Pancreas (tissue), 10 donors: ENCODE measurements at regions not wholly inside any gene's neighbourhood (a gene's known extent, or its start where the extent isn't known, plus 50 kb on each side); places are given as distances from the start of the nearest gene placed in this dataset.

ENCODE experiments used
- ATAC-seq, 4 donors: fragments of 200-7000 bp; cut with Tn5 transposase; one replicate each; pipeline versions ENCODE4 v1.8.0 to v1.9.1; 2020; ENCODE audit warnings: mild to moderate bottlenecking in 4 of 4, moderate library complexity in 4 of 4
- DNase-seq, 6 donors: peaks; one replicate each; pipeline ENCODE4 v3.0.0-alpha.2; 2020
- FAIRE-seq: peaks from 2 replicates; lab custom pipeline; 2012; peaks lifted over from hg19 to GRCh38; lab: Jason Lieb, UNC
- H3K27ac ChIP-seq, 4 donors: fragments of 200-600 bp; sonication (generic); 1 replicate in 3 of 4; 2 replicates in 1 of 4; pipeline versions ENCODE4 v1.5.0 to v1.8.0; 2020
- H3K27me3 ChIP-seq, 4 donors: fragments of 200-600 bp; one replicate each; pipeline ENCODE4 v1.8.0; 2021
- H3K36me3 ChIP-seq, 3 donors: fragments of 200-600 bp; sonication (generic) in 1 of 3; one replicate each; pipeline versions ENCODE4 v1.5.0 to v1.8.0; 2020 to 2021
- H3K4me1 ChIP-seq, 3 donors: fragments of 200-600 bp; one replicate each; pipeline ENCODE4 v1.8.0; 2021
- H3K4me3 ChIP-seq, 4 donors: fragments of 200-600 bp; sonication (generic) in 2 of 4; one replicate each; pipeline versions ENCODE4 v1.5.0 to v1.8.0; 2020 to 2021
- H3K9me3 ChIP-seq, 4 donors: fragments of 200-600 bp; one replicate each; pipeline ENCODE4 v1.8.0; 2021
- CTCF ChIP-seq, 4 donors: fragments of 200-600 bp; sonication (generic) in 3 of 4; IDR thresholded peaks; one replicate each; pipeline versions ENCODE4 v1.5.0 to v1.8.0; 2021; ENCODE audit warnings: antibody characterized with exemption in 4 of 4
- WGBS, 2 donors: extraction: QIAGEN DNeasy Blood & Tissue Kit; methylation state at CpG; one replicate each; pipeline ENCODE4 v1.1.7; 2013; 5-methylcytosine and 5-hydroxymethylcytosine counted together
- intact Hi-C, 3 donors: fragments of 100-400 bp; cut with DNase I; formaldehyde crosslinking; loops; one replicate each; pipeline versions ENCODE4 v1.11.1 to v1.14.2; 2022
- donor health status: healthy with polysubstance abuse.
- donor health status: DM: no; HTN: no; CAD: no; lungs with moderate emphysema.
- donor health status: DM: no; HTN: no; CAD: no.
- donor health status: control.
- donor health status: control.
- donor health status: Bipolar disorder and iron deficiency.
- donor health status: DM: yes; HTN: yes; CAD: no.
- donor health status: DM: no; HTN: no; CAD: no.
- donor health status: DM: no; HTN: no; CAD: no.
- donor health status: DM: yes; HTN: yes; CAD: no.

GRCh38 chr2:217527590-217528202, 475.1 kb downstream of the TNS1 start:
- Histone ChIP-seq H3K4me1 (no peaks in the 10 kb centered on the region), H3K9me3 (no peaks in the 10 kb centered on the region), H3K36me3 (no peaks in the 10 kb centered on the region), H3K27ac (no peak overlapping the region), H3K4me3 (no peak overlapping the region), H3K27me3 (no peaks in the 10 kb centered on the region)
- FAIRE-seq: no peak
- no peak for DNase-seq
- intact Hi-C loops: no loop called here
- no peak for TF ChIP-seq CTCF (IDR thresholded peaks at IDR 0.05)
- 79 to 87% methylated on average over 4 of the region's 4 CpGs for WGBS, 2 donors
- no peak for ATAC-seq

GRCh38 chr2:217525076-217525475, 477.7 kb downstream of the TNS1 start:
- H3K36me3 ChIP-seq: no peaks in the 10 kb centered on the region
- FAIRE-seq (no peak), ATAC-seq (no peak), DNase-seq (no peak)
- H3K4me1 ChIP-seq: no peaks in the 10 kb centered on the region
- TF ChIP-seq CTCF (IDR thresholded peaks at IDR 0.05): no peak
- WGBS, 2 donors: 77 to 84% methylated on average over 5 of the region's 5 CpGs
- H3K27ac ChIP-seq: no peak overlapping the region
- H3K27me3 ChIP-seq: no peaks in the 10 kb centered on the region
- no peak overlapping the region for H3K4me3 ChIP-seq
- intact Hi-C loops: no loop called here
- no peaks in the 10 kb centered on the region for H3K9me3 ChIP-seq

GRCh38 chr2:217523286-217523685, 479.5 kb downstream of the TNS1 start:
- FAIRE-seq: no peak
- H3K36me3 ChIP-seq: no peaks in the 10 kb centered on the region
- H3K27me3 ChIP-seq: no peaks in the 10 kb centered on the region
- no peak overlapping the region for H3K4me3 ChIP-seq
- intact Hi-C loops: no loop called here
- no peaks in the 10 kb centered on the region for H3K4me1 ChIP-seq
- ATAC-seq: no peak
- 78 to 89% methylated on average over 7 of the region's 7 CpGs for WGBS, 2 donors
- no peak for TF ChIP-seq CTCF (IDR thresholded peaks at IDR 0.05)
- H3K9me3 ChIP-seq: no peaks in the 10 kb centered on the region
- DNase-seq: no peak
- no peak overlapping the region for H3K27ac ChIP-seq

DNA sequence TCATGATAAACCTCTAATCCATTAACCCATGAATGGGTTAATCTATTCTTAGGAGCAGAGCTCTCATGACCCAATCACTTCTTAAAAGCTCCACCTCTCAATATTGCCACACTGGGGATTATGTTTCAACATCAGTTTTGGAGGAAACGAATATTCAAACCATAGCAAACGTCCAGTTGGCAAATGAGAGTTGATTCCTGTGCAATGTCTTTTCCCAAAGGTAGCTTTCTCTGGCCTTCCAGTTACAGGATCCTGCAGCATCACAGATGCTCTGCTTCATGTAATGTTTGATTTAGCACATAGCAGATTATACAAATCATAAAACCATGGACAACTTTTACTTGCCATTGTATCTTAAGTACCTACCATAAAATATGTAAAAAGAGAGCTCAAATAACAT, 481.0 kb downstream of the TNS1 start:
- WGBS, 2 donors: 25 to 27% methylated on average over 2 of the region's 2 CpGs
- FAIRE-seq: no peak
- no peaks in the 10 kb centered on the region for H3K36me3 ChIP-seq
- no peak for DNase-seq
- TF ChIP-seq CTCF (IDR thresholded peaks at IDR 0.05): no peak
- H3K4me1 ChIP-seq: no peaks in the 10 kb centered on the region
- no peak overlapping the region for H3K27ac ChIP-seq
- H3K4me3 ChIP-seq: no peak overlapping the region
- peak in 1 of 4 donors; percentile 38 for ATAC-seq
- intact Hi-C loops: no loop called here
- no peaks in the 10 kb centered on the region for H3K9me3 ChIP-seq
- H3K27me3 ChIP-seq: no peaks in the 10 kb centered on the region

DNA sequence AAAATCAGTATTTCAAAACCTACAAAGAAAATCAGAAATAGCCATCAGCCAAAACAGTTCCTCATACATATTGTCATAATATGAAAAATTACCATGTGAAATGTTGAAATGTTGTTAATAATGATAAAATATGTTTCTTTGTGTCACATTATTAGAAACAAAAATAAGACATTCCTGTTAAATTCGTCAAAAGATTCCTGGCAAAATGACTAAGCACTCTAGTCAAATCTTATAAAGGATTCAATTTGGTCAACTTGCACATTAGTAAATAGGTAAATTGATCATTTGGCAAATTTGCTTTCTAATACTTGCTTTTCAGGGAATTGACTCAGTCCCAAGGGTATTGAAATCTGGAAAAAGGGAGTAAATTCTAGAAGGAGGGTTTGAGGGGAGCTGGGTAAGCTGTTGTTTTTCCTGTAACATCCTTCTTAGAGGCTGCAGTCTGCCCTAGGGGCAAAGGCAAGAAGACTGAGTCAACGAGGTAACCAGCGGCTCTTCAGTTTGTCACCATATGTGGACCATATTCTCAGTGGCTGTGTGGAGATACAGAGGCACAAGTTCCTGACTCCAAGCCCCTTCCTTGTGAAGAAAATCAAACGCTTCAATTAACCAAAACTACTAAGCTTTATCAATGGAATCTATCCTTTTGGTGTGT, 482.3 kb downstream of the TNS1 start:
- Histone ChIP-seq H3K9me3 (no peaks in the 10 kb centered on the region), H3K27me3 (no peaks in the 10 kb centered on the region), H3K36me3 (no peaks in the 10 kb centered on the region), H3K27ac (no peak overlapping the region), H3K4me1 (no peaks in the 10 kb centered on the region), H3K4me3 (no peak overlapping the region)
- TF ChIP-seq CTCF (IDR thresholded peaks at IDR 0.05): no peak
- intact Hi-C loops: no loop called here
- WGBS, 2 donors: 69% methylated on average over 4 of the region's 4 CpGs
- FAIRE-seq: no peak
- no peak for DNase-seq
- no peak for ATAC-seq
